Retinal pigment epithelial cell (primary cell): ENCODE measurements at regions not wholly inside any gene's neighbourhood (a gene's known extent, or its start where the extent isn't known, plus 50 kb on each side); places are given as distances from the start of the nearest gene placed in this dataset.

Experiments
- DNase-seq: peaks from one replicate; pipeline ENCODE4 v3.0.0-alpha.2; 2010; ENCODE audit warnings: low read depth
- H3K4me3 ChIP-seq: 2 replicates; pipeline ENCODE4 v1.5.1; 2011; ENCODE audit warnings: mild to moderate bottlenecking, low read length, control low read depth, moderate library complexity
- TF ChIP-seq, protein P1 (sequence below): conservative IDR thresholded peaks from 2 replicates; pipeline ENCODE4 v1.5.1; 2011; ENCODE audit warnings: low read depth, low read length, control low read depth, inconsistent platforms

DNA sequence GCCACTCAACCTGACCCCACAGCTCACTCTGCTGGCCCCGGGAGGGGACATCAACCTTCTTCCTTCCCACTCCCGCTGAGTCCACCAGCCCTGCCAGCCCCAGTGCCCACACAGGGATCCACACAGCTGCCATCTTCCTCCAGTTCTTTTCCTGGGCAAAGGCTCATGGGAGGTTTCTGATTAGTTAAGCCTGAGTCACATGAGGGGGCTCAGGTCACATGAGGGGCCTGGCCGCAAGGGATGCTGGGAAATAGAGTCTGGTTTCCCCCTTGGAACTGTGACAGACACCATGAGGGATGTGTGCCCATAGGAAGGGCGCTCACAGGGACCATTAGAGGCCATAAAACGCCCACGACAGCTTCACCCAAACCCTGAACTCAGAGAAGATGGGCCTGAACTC lies 228.7 kb upstream of the SFSWAP start:
- no peak overlapping the region for H3K4me3 ChIP-seq
- TF ChIP-seq, protein P1, sequence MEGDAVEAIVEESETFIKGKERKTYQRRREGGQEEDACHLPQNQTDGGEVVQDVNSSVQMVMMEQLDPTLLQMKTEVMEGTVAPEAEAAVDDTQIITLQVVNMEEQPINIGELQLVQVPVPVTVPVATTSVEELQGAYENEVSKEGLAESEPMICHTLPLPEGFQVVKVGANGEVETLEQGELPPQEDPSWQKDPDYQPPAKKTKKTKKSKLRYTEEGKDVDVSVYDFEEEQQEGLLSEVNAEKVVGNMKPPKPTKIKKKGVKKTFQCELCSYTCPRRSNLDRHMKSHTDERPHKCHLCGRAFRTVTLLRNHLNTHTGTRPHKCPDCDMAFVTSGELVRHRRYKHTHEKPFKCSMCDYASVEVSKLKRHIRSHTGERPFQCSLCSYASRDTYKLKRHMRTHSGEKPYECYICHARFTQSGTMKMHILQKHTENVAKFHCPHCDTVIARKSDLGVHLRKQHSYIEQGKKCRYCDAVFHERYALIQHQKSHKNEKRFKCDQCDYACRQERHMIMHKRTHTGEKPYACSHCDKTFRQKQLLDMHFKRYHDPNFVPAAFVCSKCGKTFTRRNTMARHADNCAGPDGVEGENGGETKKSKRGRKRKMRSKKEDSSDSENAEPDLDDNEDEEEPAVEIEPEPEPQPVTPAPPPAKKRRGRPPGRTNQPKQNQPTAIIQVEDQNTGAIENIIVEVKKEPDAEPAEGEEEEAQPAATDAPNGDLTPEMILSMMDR: no peak
- DNase-seq: no peak

- TF ChIP-seq, protein P1: no peak
- DNase-seq: no peak
- no peak overlapping the region for H3K4me3 ChIP-seq
These were observed 228.2 kb upstream of the SFSWAP start for GRCh38 chr12:131482686-131483085.

DNA sequence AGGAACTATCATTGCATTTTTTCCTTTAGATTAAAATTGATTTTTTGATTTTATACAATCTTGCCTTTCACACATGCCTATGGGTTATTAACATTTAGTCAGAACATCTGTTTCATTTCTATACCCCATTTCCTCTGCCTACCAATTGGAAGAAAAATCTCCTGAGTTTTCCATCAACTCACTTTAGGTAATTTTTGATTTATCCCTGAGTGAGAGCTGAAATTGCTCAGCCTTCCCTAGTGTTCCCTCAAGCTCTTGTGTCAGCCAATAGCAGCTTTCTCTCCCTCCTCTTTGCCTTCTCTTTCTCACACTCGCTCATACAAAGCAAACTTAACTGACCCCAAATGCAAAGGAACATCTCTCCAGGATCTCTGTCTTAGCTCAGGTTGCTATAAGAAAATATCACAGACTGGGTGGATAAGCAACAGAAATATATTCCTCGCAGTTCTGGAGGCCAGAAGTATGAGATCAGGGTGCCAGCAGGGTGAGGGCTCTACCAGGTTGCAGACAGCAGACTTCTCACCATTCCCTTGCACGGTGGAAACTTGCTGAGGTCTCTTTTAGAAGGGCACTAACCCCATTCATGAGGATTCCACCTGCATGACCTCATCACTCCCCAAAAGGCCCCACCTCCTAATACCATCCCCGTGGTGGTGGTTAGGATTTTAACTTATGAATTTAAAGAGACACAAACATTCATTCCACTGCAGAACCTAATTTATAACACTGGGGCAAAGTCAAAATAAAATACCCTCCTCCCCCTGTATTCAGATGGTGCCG lies 224.2 kb upstream of the SFSWAP start:
- TF ChIP-seq, protein P1: no peak
- no peak overlapping the region for H3K4me3 ChIP-seq

GRCh38 chr12:131487388-131488124 lies 223.3 kb upstream of the SFSWAP start:
- no peak for DNase-seq
- H3K4me3 ChIP-seq: no peak overlapping the region
- TF ChIP-seq, protein P1: no peak

More for the DNA sequence above, 224.2 kb upstream of the SFSWAP start:
- DNase-seq: no peak

DNA sequence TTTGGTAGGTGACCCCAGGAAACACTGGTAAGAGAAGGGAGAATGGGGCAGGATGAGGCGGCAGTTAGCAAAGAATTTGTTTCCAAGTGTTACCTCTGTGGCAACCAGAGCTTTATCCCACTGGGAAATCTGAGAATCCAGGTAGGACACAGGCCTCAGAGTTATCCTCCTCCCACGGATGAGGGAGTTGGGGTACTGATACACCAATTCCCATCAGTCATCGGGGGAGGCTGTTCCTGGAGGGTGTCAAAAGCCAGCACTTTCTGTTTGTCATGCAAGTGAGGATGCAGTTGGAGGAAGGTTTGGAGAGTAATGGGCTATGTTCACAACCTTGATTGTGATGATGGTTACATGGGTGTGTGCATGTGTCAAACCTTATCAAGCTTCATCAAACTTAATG lies 221.2 kb upstream of the SFSWAP start:
- DNase-seq: no peak
- TF ChIP-seq, protein P1: no peak
- no peak overlapping the region for H3K4me3 ChIP-seq

GRCh38 chr12:131491155-131491554 lies 219.7 kb upstream of the SFSWAP start:
- TF ChIP-seq, protein P1: no peak
- no peak overlapping the region for H3K4me3 ChIP-seq
- DNase-seq: no peak
